Adrenal gland (tissue), 5 donors: ENCODE measurements at regions not wholly inside any gene's neighbourhood (a gene's known extent, or its start where the extent isn't known, plus 50 kb on each side); places are given as distances from the start of the nearest gene placed in this dataset.

Experiments
- POLR2A ChIP-seq, 2 donors: fragments of 450-650 bp; IDR thresholded peaks; one replicate each; pipeline ENCODE4 v1.6.1; 2017; ENCODE audit warnings: antibody characterized with exemption in 2 of 2, mild to moderate bottlenecking in 2 of 2, moderate library complexity in 1 of 2
- TF ChIP-seq, protein P1 (sequence below), 6 experiments: fragments of 450-650 bp in 4 of 6; fragments of 200-600 bp in 2 of 6; sonication (generic) in 1 of 6; IDR thresholded peaks; 1 replicate in 5 of 6; 2 replicates in 1 of 6; pipeline versions ENCODE4 v1.5.1 to v1.8.0; 2016 to 2021; ENCODE audit warnings: antibody characterized with exemption in 6 of 6, mild to moderate bottlenecking in 2 of 6, moderate library complexity in 1 of 6
- donor health status: DM: no; HTN: no; CAD: no.

DNA sequence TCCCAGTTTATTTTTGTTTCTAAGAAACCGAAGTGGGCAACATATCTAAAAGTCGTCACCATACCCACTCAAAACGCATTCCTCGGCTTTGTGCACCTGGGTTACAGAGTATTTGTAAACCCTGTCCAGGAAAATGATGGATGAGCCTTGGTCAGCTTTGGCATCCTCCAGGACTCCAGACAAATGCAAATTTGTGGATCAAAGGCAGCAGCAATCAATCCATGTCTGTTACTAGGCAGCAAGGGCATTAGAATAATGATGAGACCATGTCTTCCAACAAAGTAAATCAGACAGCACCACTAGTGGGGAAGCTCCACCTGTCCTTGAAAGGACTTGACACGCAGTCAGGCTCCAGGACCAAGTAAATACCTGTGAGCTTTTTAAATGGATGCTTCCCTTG, 672.6 kb upstream of the GYPC start:
- TF ChIP-seq, protein P1, sequence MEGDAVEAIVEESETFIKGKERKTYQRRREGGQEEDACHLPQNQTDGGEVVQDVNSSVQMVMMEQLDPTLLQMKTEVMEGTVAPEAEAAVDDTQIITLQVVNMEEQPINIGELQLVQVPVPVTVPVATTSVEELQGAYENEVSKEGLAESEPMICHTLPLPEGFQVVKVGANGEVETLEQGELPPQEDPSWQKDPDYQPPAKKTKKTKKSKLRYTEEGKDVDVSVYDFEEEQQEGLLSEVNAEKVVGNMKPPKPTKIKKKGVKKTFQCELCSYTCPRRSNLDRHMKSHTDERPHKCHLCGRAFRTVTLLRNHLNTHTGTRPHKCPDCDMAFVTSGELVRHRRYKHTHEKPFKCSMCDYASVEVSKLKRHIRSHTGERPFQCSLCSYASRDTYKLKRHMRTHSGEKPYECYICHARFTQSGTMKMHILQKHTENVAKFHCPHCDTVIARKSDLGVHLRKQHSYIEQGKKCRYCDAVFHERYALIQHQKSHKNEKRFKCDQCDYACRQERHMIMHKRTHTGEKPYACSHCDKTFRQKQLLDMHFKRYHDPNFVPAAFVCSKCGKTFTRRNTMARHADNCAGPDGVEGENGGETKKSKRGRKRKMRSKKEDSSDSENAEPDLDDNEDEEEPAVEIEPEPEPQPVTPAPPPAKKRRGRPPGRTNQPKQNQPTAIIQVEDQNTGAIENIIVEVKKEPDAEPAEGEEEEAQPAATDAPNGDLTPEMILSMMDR (IDR thresholded peaks at IDR 0.05), result no peak
- no peak for TF ChIP-seq POLR2A (IDR thresholded peaks at IDR 0.05)
